ENCODE measurements at regions not wholly inside any gene's neighbourhood (a gene's known extent, or its start where the extent isn't known, plus 50 kb on each side); places are given as distances from the start of the nearest gene placed in this dataset.

DNA sequence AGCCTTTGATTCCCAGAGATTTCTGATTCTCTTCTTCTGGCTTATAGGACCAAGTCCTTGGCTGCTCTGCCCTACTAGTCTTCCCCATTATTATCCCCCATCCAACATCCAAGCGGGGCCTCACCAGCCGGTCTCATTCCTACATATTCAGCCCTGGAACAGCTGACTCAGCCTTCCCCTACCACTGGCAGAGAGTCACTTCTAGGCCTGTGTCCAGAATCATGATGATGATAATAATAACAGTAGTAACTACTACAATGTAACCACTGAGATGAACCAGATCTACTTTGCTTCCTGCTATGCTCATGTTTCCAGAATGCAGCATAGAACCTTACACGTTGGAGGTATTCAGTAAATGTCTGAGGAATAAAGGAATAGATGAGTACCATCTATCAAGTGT, 295.2 kb downstream of the SRBD1 start:
- TF ChIP-seq, protein P1, sequence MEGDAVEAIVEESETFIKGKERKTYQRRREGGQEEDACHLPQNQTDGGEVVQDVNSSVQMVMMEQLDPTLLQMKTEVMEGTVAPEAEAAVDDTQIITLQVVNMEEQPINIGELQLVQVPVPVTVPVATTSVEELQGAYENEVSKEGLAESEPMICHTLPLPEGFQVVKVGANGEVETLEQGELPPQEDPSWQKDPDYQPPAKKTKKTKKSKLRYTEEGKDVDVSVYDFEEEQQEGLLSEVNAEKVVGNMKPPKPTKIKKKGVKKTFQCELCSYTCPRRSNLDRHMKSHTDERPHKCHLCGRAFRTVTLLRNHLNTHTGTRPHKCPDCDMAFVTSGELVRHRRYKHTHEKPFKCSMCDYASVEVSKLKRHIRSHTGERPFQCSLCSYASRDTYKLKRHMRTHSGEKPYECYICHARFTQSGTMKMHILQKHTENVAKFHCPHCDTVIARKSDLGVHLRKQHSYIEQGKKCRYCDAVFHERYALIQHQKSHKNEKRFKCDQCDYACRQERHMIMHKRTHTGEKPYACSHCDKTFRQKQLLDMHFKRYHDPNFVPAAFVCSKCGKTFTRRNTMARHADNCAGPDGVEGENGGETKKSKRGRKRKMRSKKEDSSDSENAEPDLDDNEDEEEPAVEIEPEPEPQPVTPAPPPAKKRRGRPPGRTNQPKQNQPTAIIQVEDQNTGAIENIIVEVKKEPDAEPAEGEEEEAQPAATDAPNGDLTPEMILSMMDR (IDR thresholded peaks at IDR 0.05; ENCODE audit: low read length), result no peak
- TF ChIP-seq EZH2 (optimal IDR thresholded peaks at IDR 0.05; ENCODE audit: low read depth, low read length), result no peak
